Fibroblast of lung (primary cell): ENCODE measurements at regions not wholly inside any gene's neighbourhood (a gene's known extent, or its start where the extent isn't known, plus 50 kb on each side); places are given as distances from the start of the nearest gene placed in this dataset.

Experiments used
- DNase-seq, 2 donors: peaks; one replicate each; pipeline versions ENCODE4 v3.0.0 to v3.0.0-alpha.2; 2010; ENCODE audit warnings: low read depth in 2 of 2
- H2AFZ ChIP-seq: 2 replicates; pipeline ENCODE4 v1.5.1; 2012; ENCODE audit warnings: low read length, control low read depth, inconsistent platforms
- H3K27ac ChIP-seq: 2 replicates; pipeline ENCODE4 v1.5.1; 2011; ENCODE audit warnings: low read length, control low read depth; ENCODE audit not compliant: insufficient read depth
- H3K27me3 ChIP-seq: 2 replicates; pipeline ENCODE4 v1.5.1; 2011; ENCODE audit warnings: mild to moderate bottlenecking, low read length; ENCODE audit not compliant: control insufficient read depth, insufficient read depth
- H3K36me3 ChIP-seq: 2 replicates; pipeline ENCODE4 v1.5.1; 2011; ENCODE audit warnings: low read length; ENCODE audit not compliant: control insufficient read depth, insufficient read depth
- H3K4me1 ChIP-seq: 2 replicates; pipeline ENCODE4 v1.5.1; 2011; ENCODE audit warnings: low read length; ENCODE audit not compliant: control insufficient read depth, insufficient read depth; ENCODE audit errors: extremely low read depth
- H3K4me2 ChIP-seq: 2 replicates; pipeline ENCODE4 v1.5.1; 2011; ENCODE audit warnings: low read length, control low read depth; ENCODE audit not compliant: insufficient read depth; ENCODE audit errors: extremely low read depth
- H3K4me3 ChIP-seq, 4 experiments: fragments of 200-600 bp in 1 of 4; sonication (generic) in 1 of 4; replicated peaks in 1 of 4; 2 replicates each; pipeline ENCODE4 v1.5.1; 2011 to 2016; ENCODE audit warnings: low read length in 4 of 4, low read depth in 3 of 4, mild to moderate bottlenecking in 3 of 4, control low read depth in 2 of 4, inconsistent platforms in 1 of 4, mixed read lengths in 1 of 4; ENCODE audit not compliant: insufficient read depth in 1 of 4; ENCODE audit errors: control extremely low read depth in 1 of 4
- H3K79me2 ChIP-seq: 2 replicates; pipeline ENCODE4 v1.5.1; 2012; ENCODE audit warnings: mild to moderate bottlenecking, low read length, inconsistent platforms; ENCODE audit not compliant: control insufficient read depth, insufficient read depth
- H3K9ac ChIP-seq: 2 replicates; pipeline ENCODE4 v1.5.1; 2011; ENCODE audit warnings: mild to moderate bottlenecking, low read length, control low read depth; ENCODE audit not compliant: insufficient read depth
- H3K9me3 ChIP-seq: 2 replicates; pipeline ENCODE4 v1.5.1; 2012; ENCODE audit warnings: low read depth, low read length; ENCODE audit not compliant: control insufficient read depth, insufficient read depth
- H4K20me1 ChIP-seq: 2 replicates; pipeline ENCODE4 v1.5.1; 2011; ENCODE audit warnings: low read length; ENCODE audit not compliant: control insufficient read depth, insufficient read depth; ENCODE audit errors: extremely low read depth
- CTCF ChIP-seq, 2 donors: IDR thresholded peaks in 1 of 2; conservative IDR thresholded peaks in 1 of 2; 1 replicate in 1 of 2; 2 replicates in 1 of 2; pipeline ENCODE4 v1.5.1; 2011 to 2012; ENCODE audit warnings: low read length in 2 of 2, control low read depth in 1 of 2, inconsistent platforms in 1 of 2, low read depth in 1 of 2, mild to moderate bottlenecking in 1 of 2
- EZH2 ChIP-seq: IDR thresholded peaks from 2 replicates; pipeline ENCODE4 v1.5.1; 2012; ENCODE audit warnings: low read length, control low read depth, mild to moderate bottlenecking; ENCODE audit errors: missing control alignments

DNA sequence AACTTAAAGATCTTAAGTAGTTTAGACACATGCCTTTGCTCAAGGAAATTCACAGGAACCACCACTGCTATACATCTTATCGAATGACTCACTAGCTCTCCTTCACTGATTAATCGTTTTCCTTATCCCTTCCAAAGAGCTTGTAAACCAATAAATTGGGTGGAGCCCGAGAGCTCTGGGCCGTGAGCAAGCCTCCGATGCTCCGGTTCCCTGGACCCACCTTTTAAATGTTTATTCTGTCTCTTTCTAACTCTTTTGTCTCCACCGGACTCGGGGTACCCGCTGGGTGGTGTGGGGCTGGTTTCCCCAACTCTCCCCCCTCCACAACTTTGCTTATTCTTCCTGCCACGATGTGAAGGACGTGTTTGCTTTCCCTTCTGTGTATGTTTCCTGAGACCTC, 292.9 kb upstream of the TMEFF2 start:
- Histone ChIP-seq H2AFZ (no peak overlapping the region), H3K27ac (no peak overlapping the region), H4K20me1 (no peaks in the 10 kb centered on the region), H3K4me1 (no peaks in the 10 kb centered on the region), H3K27me3 (no peaks in the 10 kb centered on the region), H3K36me3 (no peaks in the 10 kb centered on the region), H3K79me2 (no peaks in the 10 kb centered on the region), H3K9ac (no peak overlapping the region), H3K4me2 (no peak overlapping the region), H3K4me3 (no peak overlapping the region), H3K9me3 (no peaks in the 10 kb centered on the region)
- no peak for DNase-seq
- no peak for TF ChIP-seq EZH2
- TF ChIP-seq CTCF (conservative IDR thresholded peaks at IDR 0.05 in 1 of 2, IDR thresholded peaks at IDR 0.05 in 1 of 2; ENCODE audit: low read depth in 1 of 2, low read length in 2 of 2), result no peak

- H3K27me3 ChIP-seq, result no peaks in the 10 kb centered on the region
- H3K36me3 ChIP-seq, result no peaks in the 10 kb centered on the region
- H3K4me2 ChIP-seq, result no peak overlapping the region
- no peaks in the 10 kb centered on the region for H3K4me1 ChIP-seq
- no peak overlapping the region for H3K27ac ChIP-seq
- no peak overlapping the region for H2AFZ ChIP-seq
- H3K9ac ChIP-seq, result no peak overlapping the region
- TF ChIP-seq CTCF (conservative IDR thresholded peaks at IDR 0.05 in 1 of 2, IDR thresholded peaks at IDR 0.05 in 1 of 2; ENCODE audit: low read depth in 1 of 2, low read length in 2 of 2) (no peak), EZH2 (no peak)
- no peaks in the 10 kb centered on the region for H4K20me1 ChIP-seq
- H3K4me3 ChIP-seq, result no peak overlapping the region
- no peak for DNase-seq
- no peaks in the 10 kb centered on the region for H3K79me2 ChIP-seq
- no peaks in the 10 kb centered on the region for H3K9me3 ChIP-seq
Observed at GRCh38 chr2:192484903-192485302, 290.2 kb upstream of the TMEFF2 start.

GRCh38 chr2:192480984-192481383, 286.3 kb upstream of the TMEFF2 start:
- DNase-seq, result no peak
- no peaks in the 10 kb centered on the region for H4K20me1 ChIP-seq
- H3K9ac ChIP-seq, result no peak overlapping the region
- H3K27ac ChIP-seq, result no peak overlapping the region
- no peaks in the 10 kb centered on the region for H3K9me3 ChIP-seq
- no peaks in the 10 kb centered on the region for H3K4me1 ChIP-seq
- H3K79me2 ChIP-seq, result no peaks in the 10 kb centered on the region
- no peak for TF ChIP-seq CTCF (conservative IDR thresholded peaks at IDR 0.05 in 1 of 2, IDR thresholded peaks at IDR 0.05 in 1 of 2; ENCODE audit: low read depth in 1 of 2, low read length in 2 of 2)
- TF ChIP-seq EZH2, result no peak
- no peak overlapping the region for H3K4me2 ChIP-seq
- H3K27me3 ChIP-seq, result no peaks in the 10 kb centered on the region
- H3K4me3 ChIP-seq, result no peak overlapping the region
- H3K36me3 ChIP-seq, result no peaks in the 10 kb centered on the region
- H2AFZ ChIP-seq, result no peak overlapping the region
